ENCODE measurements at regions not wholly inside any gene's neighbourhood (a gene's known extent, or its start where the extent isn't known, plus 50 kb on each side); places are given as distances from the start of the nearest gene placed in this dataset.

DNA sequence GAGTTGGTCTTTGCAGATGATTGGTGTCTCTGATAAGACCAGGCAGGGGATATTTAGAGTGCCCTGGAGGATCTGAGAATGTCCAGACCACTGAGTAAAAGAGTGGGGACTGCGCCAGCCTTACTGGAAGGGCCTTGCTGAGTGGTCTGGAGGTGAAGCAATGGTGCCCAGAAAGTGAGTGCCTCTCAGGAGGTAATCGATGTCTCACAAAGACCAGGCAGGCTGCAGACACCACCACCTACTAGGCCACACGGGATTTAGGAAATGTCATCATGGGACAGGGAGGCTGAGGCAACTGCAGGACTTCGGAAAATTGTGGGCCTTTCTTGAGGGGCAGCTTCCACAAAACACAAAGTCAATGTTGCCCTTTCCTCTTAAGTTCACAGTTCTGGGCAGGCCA is 57.2 kb upstream of the STEAP1B start:
- TF ChIP-seq, protein P1, sequence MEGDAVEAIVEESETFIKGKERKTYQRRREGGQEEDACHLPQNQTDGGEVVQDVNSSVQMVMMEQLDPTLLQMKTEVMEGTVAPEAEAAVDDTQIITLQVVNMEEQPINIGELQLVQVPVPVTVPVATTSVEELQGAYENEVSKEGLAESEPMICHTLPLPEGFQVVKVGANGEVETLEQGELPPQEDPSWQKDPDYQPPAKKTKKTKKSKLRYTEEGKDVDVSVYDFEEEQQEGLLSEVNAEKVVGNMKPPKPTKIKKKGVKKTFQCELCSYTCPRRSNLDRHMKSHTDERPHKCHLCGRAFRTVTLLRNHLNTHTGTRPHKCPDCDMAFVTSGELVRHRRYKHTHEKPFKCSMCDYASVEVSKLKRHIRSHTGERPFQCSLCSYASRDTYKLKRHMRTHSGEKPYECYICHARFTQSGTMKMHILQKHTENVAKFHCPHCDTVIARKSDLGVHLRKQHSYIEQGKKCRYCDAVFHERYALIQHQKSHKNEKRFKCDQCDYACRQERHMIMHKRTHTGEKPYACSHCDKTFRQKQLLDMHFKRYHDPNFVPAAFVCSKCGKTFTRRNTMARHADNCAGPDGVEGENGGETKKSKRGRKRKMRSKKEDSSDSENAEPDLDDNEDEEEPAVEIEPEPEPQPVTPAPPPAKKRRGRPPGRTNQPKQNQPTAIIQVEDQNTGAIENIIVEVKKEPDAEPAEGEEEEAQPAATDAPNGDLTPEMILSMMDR (IDR thresholded peaks at IDR 0.05) = no peak
- TF ChIP-seq POLR2A (IDR thresholded peaks at IDR 0.05) = no peak
